Suppressor macrophage (primary cell): ENCODE measurements at regions not wholly inside any gene's neighbourhood (a gene's known extent, or its start where the extent isn't known, plus 50 kb on each side); places are given as distances from the start of the nearest gene placed in this dataset.
"Not testable (repeated sequence)": the region's sequence is repeated elsewhere in the genome, so short reads cannot be mapped to it uniquely, and the experiment has no call there.

Experiments
- DNase-seq, 4 experiments: peaks; one replicate each; pipeline ENCODE4 v3.0.0-alpha.2; 2020 to 2022

- DNase-seq: no peak
Measured at GRCh38 chr11:15667127-15667725, 552.5 kb downstream of the INSC start.

DNA sequence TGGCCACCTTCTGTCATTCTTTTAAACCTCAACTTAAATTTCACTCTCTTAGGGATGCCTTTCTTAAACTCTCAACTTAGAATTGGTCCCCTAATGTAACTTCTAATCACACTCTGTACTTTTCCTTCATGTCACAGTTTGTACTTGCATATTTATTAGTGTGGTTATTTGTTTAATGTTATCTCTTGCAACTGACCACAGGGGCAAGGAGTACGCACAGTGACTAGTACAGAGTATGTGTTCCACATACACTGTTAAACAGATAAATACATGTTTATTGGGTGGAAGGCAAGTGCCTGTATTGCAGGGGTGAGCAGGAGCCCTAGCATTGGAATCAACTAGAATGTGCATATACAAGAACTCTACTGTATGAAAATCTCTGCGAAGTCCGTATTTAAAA, 554.0 kb downstream of the INSC start:
- no peak for DNase-seq

- no peak for DNase-seq
Measured at GRCh38 chr11:15670520-15671070, 555.9 kb downstream of the INSC start.

- no peak for DNase-seq
Measured at GRCh38 chr11:15671216-15671615, 556.5 kb downstream of the INSC start.

- DNase-seq: no peak
Measured at GRCh38 chr11:15672825-15673224, 558.1 kb downstream of the INSC start.

GRCh38 chr11:15673408-15673831, 558.7 kb downstream of the INSC start:
- no peak for DNase-seq

DNA sequence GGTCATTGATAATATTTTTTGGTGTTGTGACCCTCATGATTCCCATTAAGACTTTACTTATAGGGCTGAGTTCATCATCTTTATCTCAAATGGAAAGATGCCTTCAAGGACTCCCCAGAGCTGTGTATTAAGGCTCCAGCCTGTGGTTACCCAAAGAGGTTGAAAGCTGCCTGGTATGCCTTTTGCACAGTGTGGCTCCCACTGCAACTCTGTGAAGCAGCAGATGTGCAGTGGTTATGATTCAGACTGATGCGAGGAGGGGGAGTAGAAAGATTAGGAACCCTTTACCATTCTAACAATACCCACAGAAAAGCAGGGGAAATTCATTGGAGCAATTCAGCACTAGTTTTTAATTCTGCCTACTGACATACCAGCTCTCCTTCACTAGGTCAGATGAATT, 560.0 kb downstream of the INSC start:
- DNase-seq: no peak

- DNase-seq: no peak
Measured at GRCh38 chr11:15675683-15676082, 561.0 kb downstream of the INSC start.

DNA sequence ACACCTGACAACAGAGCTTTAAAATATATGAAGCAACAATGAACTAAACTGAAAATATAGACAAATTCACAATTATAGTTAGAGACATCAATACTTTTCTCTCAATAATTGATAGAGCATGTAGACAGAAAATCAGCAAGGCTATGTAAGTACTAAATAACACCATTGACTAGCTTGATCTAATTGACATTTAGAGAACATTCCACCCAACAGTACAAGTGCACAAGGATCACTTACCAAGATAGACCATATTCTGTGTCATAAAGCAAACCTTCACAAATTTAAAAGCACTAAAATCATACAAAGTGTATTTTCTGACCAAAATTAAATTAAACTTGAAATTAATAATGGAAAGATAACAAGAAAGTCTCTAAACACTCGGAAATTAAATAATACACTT, 562.5 kb downstream of the INSC start:
- no peak for DNase-seq

GRCh38 chr11:15683528-15683927, 568.8 kb downstream of the INSC start:
- DNase-seq: no peak

- no peak for DNase-seq
Measured at GRCh38 chr11:15685306-15685705, 570.6 kb downstream of the INSC start.

DNA sequence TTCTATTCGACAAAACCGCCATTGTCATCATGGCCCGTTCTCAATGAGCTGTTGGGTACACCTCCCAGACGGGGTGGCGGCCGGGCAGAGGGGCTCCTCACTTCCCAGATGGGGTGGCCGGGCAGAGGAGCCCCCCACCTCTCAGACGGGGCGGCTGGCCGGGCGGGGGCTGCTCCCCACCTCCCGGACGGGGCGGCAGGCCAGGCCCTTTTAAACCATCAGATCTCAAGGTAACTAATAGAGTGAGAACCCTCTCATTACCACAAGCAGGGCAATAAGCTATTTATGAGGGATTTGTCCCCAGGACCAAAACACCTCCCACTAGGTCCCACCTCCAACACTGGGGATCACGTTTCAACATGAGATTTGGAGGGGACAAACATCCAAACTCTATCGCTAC, 571.5 kb downstream of the INSC start:
- not testable (repeated sequence) for DNase-seq

- no peak for DNase-seq
Measured at GRCh38 chr11:15687342-15687741, 572.6 kb downstream of the INSC start.

DNA sequence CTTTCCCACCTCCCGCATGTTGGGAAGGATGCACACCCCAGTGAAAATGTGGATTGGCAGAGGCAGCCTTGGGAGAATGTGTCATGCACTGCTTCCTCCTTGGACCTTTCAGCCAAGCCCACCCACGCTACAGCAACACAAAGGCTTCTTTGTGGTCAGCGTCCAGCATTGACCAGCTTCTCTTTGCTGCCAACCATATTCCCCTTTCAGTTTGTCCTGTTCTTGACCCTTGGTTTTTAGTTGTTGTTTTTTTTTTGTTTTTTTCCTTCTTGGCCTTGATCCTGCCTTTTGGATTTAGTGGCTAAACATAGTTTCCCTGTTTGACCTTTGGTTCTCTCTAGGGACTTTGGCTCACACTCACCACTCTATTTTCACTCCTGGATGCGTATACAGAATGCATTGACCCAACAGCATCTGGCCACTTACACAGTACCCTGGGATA, 573.6 kb downstream of the INSC start:
- DNase-seq: no peak

DNA sequence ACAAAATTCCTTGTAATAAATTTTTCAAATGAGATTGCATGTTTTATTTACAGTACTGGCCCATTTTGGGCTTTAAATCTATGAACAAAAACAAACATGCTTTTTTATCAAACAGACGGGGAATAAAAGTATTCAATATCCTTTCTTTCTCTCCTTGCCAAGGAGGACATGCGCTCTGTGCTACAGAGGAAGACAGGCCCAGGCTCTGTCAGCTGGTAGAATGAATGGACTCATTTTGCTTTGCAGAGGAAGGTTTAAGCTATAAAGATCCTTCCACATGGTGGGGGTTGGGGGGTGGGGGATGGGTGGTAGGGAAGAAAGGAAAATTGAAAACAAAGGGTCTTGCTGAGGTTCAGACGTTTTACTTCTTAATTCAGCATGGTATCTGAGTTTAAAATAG, 575.6 kb downstream of the INSC start:
- no peak for DNase-seq

GRCh38 chr11:15692739-15693138, 578.0 kb downstream of the INSC start:
- no peak for DNase-seq

DNA sequence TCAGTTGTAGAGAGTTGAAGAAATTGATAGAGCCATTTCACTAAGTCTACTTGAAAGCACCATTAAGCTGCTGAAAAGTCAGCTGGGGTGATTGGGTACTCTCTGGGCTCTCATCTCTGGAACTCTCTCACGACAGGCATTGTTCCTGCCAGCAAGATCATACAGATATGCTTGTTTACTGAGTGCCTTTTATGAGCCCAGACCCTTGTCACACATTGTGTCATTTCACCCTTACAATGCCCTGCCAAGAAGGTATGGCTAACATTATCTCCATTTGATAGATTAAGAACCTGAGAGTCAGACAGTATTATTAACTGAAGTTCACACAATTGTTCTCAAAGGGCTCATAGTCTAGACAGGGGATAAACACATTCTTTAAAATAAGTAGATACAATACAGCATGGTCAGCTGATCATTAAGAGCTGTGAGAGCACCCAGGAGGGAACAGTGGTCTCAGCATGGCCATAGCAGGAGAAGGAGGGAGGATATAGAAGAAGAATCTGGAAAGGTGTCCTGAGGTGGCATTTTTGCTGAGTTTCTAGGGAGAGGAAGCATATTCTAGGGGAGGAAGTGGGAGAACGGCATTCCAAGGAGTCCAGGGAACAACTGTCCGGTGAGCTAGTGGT, 580.5 kb downstream of the INSC start:
- DNase-seq: no peak

- no peak for DNase-seq
Measured at GRCh38 chr11:15696069-15696468, 581.3 kb downstream of the INSC start.

DNA sequence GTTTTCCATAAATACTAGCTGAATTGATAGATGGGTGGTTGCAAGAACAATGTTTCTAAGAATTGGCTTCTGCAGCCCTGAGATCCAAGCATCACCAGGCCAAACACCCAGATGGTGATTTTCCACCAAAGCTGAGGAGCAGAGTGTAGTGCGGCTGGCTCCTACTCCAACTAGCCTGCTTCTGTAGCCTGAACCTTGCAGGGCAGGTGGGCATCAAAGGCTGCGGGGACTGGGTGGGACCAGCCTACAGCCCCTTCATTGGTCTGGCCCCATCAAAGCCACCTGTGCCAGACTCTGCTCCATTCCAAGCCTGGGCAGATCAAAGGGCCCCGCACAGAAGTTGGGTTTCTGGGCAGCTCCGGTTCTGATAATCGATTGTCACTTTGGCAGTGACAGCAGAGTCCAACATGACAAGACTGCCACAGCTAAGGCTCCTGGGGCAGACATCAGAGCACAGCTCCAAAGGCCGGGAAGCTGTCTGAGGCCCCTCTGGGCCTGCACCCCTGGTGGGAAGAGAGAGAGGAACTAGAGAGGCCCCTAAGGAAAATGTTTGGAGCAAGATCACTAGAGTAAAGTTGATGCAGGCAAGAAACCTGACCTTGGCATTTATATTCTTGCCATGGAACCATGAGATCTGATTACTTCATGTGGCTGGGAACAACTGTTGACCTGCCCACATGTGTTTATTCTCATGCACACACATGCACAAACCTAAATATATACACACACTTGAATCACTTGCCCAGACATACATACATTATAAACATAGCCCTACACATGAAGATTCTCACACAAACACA, 582.9 kb downstream of the INSC start:
- no peak for DNase-seq

DNA sequence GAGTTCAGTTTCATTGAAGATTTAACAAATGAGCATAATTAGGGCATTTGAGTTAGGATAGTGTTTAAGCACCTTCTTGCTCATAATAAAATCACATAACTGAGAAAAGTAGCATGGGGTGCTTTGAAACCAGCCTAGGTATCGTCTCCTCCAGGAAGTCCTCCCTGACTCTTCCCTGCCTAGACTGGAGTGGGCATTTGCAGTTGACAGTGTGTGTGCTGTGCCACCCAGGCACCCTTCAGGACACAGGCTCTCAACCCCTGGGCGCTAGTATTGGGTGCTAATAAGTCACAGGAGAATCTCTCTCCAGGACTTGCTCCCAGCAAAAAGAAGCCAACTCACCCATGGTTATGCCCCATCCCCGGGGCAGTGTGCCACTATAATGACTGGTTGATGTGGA, 584.1 kb downstream of the INSC start:
- DNase-seq: no peak

- DNase-seq: no peak
Measured at GRCh38 chr11:15699978-15700377, 585.3 kb downstream of the INSC start.

- no peak for DNase-seq
Measured at GRCh38 chr11:15700456-15700855, 585.7 kb downstream of the INSC start.

DNA sequence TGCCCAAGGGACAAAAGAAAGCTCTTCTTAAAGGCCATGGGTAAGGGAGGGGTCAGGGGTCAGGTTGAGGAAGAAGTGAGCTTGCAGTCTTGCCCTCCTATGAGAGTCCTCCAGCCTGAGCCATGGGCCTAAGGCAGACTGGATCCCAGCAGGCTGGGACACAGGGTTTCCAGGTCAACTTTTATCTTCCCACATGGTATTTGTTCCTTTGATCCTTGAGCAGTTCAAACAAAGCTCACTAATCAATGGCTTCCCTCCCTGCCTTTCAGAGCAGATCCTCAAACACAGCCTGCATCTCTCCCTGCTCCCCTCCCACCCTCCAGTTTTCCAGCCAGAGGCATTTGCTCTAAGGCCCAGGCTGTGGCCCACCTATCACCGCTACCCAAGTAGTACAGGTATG, 589.3 kb downstream of the INSC start:
- no peak for DNase-seq

DNA sequence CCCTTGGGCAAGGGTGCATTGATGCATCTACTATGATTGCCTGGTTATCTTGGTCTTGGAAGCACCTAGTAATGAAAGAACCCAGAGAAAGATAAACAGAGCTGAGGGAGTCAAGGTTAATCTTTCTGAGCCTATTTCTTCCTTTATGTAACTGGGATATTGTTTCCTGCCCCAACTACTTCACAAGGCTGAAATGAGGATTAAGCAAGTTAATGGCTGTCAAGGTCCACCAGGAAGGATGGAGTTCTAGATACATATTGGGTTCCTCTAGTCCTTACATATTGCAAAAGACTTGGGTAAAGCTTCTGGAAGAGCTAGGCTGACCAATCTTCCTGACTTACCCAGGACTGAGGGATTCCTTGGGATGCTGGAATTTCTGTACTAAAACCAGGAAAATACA, 589.8 kb downstream of the INSC start:
- DNase-seq: no peak
